Osteoblast (primary cell): ENCODE measurements at regions not wholly inside any gene's neighbourhood (a gene's known extent, or its start where the extent isn't known, plus 50 kb on each side); places are given as distances from the start of the nearest gene placed in this dataset.
A peak's percentile ranks its signal among the peaks of the same experiment; 100 is the strongest.

Experiments
- DNase-seq: peaks from one replicate; pipeline ENCODE4 v3.0.0; 2011; ENCODE audit warnings: low spot score, mixed read lengths; ENCODE audit not compliant: insufficient read length; ENCODE audit errors: missing footprints
- H2AFZ ChIP-seq: 2 replicates; pipeline ENCODE4 v1.6.0; 2011; ENCODE audit warnings: mild to moderate bottlenecking, low read length
- H3K27ac ChIP-seq: 2 replicates; pipeline ENCODE4 v1.5.1; 2011; ENCODE audit warnings: mild to moderate bottlenecking, low read depth, low read length, moderate library complexity
- H3K27me3 ChIP-seq: 2 replicates; pipeline ENCODE4 v1.6.0; 2012; ENCODE audit warnings: mild to moderate bottlenecking, control low read depth, inconsistent platforms, low read length, moderate library complexity; ENCODE audit not compliant: insufficient read depth
- H3K36me3 ChIP-seq: 2 replicates; pipeline ENCODE4 v1.5.1; 2011; ENCODE audit warnings: mild to moderate bottlenecking, low read length, control low read depth, moderate library complexity; ENCODE audit not compliant: insufficient read depth
- H3K4me1 ChIP-seq: 2 replicates; pipeline ENCODE4 v1.5.1; 2011; ENCODE audit warnings: mild to moderate bottlenecking, low read length, control low read depth, moderate library complexity; ENCODE audit not compliant: insufficient read depth
- H3K4me2 ChIP-seq: 2 replicates; pipeline ENCODE4 v1.6.0; 2011; ENCODE audit warnings: mild to moderate bottlenecking, low read length; ENCODE audit not compliant: insufficient read depth
- H3K4me3 ChIP-seq: fragments of 200-600 bp; sonication (generic); 3 replicates; pipeline ENCODE4 v1.5.1; 2012; ENCODE audit warnings: mild to moderate bottlenecking, low read length, inconsistent platforms; ENCODE audit not compliant: insufficient read depth
- H3K79me2 ChIP-seq: 2 replicates; pipeline ENCODE4 v1.6.0; 2012; ENCODE audit warnings: mild to moderate bottlenecking, low read length, control low read depth, inconsistent platforms; ENCODE audit not compliant: insufficient read depth
- H3K9me3 ChIP-seq: 2 replicates; pipeline ENCODE4 v1.5.1; 2011; ENCODE audit warnings: low read depth, low read length, control low read depth
- H4K20me1 ChIP-seq: 2 replicates; pipeline ENCODE4 v1.6.0; 2012; ENCODE audit warnings: mild to moderate bottlenecking, low read length, control low read depth; ENCODE audit not compliant: insufficient read depth
- TF ChIP-seq, protein P1 (sequence below): IDR thresholded peaks from 2 replicates; pipeline ENCODE4 v1.5.1; 2011; ENCODE audit warnings: mild to moderate bottlenecking, low read depth, low read length, moderate library complexity; ENCODE audit errors: extremely low read depth

DNA sequence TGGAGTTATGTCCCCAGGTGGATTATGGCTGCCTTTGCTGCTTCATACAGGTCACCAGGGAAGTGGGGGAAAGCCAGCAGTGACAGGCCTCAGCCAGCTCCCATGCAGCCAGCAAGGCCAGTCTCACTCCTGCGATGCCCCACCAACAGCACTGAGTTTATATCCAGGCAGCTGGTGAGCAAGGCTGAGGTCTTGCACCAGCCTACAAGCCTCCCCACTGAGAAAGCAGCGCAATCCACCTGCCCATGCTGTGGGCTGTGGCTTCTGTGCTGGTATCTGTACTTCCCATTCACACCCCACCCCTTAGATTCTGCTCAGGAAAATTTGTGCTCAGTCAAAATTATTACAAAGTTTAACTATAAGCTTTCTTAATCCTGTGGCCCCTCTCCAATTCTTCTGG, 153.5 kb downstream of the HHIP start:
- Histone ChIP-seq H3K9me3 (no peaks in the 10 kb centered on the region), H3K4me1 (no peaks in the 10 kb centered on the region), H3K79me2 (no peaks in the 10 kb centered on the region), H3K36me3 (no peaks in the 10 kb centered on the region), H3K27me3 (peaks cover 5% of the 10 kb centered on the region), H2AFZ (no peak overlapping the region), H3K4me3 (no peak overlapping the region), H3K27ac (no peak overlapping the region), H4K20me1 (no peaks in the 10 kb centered on the region), H3K4me2 (no peak overlapping the region)
- TF ChIP-seq, protein P1, sequence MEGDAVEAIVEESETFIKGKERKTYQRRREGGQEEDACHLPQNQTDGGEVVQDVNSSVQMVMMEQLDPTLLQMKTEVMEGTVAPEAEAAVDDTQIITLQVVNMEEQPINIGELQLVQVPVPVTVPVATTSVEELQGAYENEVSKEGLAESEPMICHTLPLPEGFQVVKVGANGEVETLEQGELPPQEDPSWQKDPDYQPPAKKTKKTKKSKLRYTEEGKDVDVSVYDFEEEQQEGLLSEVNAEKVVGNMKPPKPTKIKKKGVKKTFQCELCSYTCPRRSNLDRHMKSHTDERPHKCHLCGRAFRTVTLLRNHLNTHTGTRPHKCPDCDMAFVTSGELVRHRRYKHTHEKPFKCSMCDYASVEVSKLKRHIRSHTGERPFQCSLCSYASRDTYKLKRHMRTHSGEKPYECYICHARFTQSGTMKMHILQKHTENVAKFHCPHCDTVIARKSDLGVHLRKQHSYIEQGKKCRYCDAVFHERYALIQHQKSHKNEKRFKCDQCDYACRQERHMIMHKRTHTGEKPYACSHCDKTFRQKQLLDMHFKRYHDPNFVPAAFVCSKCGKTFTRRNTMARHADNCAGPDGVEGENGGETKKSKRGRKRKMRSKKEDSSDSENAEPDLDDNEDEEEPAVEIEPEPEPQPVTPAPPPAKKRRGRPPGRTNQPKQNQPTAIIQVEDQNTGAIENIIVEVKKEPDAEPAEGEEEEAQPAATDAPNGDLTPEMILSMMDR = no peak
- peak; percentile 23 for DNase-seq

DNA sequence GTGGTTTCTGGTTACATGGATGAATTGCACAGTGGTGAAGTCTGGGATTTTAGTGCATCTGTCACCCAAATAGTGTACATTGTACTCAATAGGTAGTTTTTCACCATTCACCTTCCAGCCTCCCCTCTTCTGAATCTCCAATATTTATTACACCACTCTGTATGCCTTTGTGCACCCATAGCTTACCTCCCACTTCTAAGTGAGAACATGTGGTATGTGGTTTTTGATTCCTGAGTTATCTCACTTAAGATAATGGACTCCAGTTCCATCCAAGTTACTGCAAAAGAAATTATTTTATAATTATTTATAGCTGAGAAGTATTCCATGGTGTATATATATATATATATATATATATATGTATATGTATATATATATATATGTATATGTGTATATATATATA, 155.8 kb downstream of the HHIP start:
- TF ChIP-seq, protein P1 = no peak
- H3K36me3 ChIP-seq = no peaks in the 10 kb centered on the region
- no peak overlapping the region for H3K27ac ChIP-seq
- no peak for DNase-seq
- no peaks in the 10 kb centered on the region for H3K9me3 ChIP-seq
- H4K20me1 ChIP-seq = no peaks in the 10 kb centered on the region
- no peak overlapping the region for H3K4me3 ChIP-seq
- H3K27me3 ChIP-seq = peaks cover 5% of the 10 kb centered on the region
- H3K4me1 ChIP-seq = no peaks in the 10 kb centered on the region
- H2AFZ ChIP-seq = no peak overlapping the region
- no peak overlapping the region for H3K4me2 ChIP-seq
- no peaks in the 10 kb centered on the region for H3K79me2 ChIP-seq

DNA sequence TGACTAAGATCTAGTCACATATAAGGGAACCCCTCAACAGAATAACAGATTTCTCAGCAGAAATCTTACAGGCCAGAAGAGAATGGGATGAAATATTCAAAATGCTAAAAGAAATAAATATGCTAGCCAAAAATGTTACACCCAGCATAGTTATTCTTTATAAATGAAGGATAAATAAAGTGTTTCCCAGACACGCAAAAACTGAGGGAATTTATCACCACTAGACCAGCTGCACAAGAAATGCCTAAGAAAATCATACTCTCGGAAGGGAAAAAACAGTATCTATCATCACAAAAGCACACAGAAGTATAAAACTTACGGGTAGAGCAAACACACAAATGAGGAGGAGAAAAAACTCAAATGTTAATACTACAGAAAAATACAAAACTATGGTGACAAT, 162.1 kb downstream of the HHIP start:
- Histone ChIP-seq H4K20me1 (no peaks in the 10 kb centered on the region), H3K4me3 (no peak overlapping the region), H3K4me2 (no peak overlapping the region), H2AFZ (no peak overlapping the region), H3K9me3 (peaks cover 5% of the 10 kb centered on the region), H3K27me3 (no peaks in the 10 kb centered on the region), H3K27ac (no peak overlapping the region), H3K4me1 (no peaks in the 10 kb centered on the region), H3K79me2 (no peaks in the 10 kb centered on the region), H3K36me3 (no peaks in the 10 kb centered on the region)
- no peak for DNase-seq
- TF ChIP-seq, protein P1 = no peak

DNA sequence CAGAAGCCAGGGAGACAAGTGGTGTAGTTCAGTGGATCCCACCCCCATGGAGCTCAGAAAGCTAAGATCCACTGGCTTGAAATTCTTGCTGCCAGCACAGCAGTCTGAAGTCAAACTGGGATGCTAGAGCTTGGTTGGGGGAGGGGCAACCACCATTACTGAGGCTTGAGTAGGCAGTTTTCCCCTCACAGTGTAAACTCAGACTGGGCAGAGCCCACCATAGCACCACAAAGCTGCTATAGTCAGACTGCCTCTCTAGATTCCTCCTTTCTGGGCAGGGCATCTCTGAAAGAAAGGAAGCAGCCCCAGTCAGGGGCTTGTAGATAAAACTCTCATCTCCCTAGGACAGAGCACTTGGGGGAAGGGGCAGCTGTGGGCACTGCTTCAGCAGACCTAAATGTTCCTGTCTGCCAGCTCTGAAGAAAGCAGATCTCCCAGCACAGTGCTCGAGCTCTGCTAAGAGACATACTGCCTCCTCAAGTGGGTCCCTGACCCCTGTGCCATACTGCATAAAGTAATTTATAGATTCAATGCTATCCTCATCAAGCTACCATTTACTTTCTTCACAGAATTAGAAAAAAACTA, 163.2 kb downstream of the HHIP start:
- Histone ChIP-seq H3K4me2 (no peak overlapping the region), H3K4me3 (no peak overlapping the region), H2AFZ (no peak overlapping the region), H4K20me1 (no peaks in the 10 kb centered on the region), H3K9me3 (peaks cover 5% of the 10 kb centered on the region), H3K79me2 (no peaks in the 10 kb centered on the region), H3K27ac (no peak overlapping the region), H3K36me3 (no peaks in the 10 kb centered on the region), H3K4me1 (no peaks in the 10 kb centered on the region), H3K27me3 (no peaks in the 10 kb centered on the region)
- TF ChIP-seq, protein P1 = no peak
- DNase-seq = no peak
